T-helper 2 cell treated with Interferon-gamma antibody and Interleukin-4, amounts not matched to agents 5 μg/mL and 100 μg/mL, for 36 hours (primary cell): ENCODE measurements at regions not wholly inside any gene's neighbourhood (a gene's known extent, or its start where the extent isn't known, plus 50 kb on each side); places are given as distances from the start of the nearest gene placed in this dataset.
"Not testable (repeated sequence)": the region's sequence is repeated elsewhere in the genome, so short reads cannot be mapped to it uniquely, and the experiment has no call there.

Experiments used
- DNase-seq: peaks from one replicate; pipeline ENCODE4 v3.0.0; 2021; ENCODE audit warnings: low spot score
- H3K27ac Mint-ChIP-seq: one replicate; pipeline ENCODE4 v1.8.0; 2021; ENCODE audit warnings: mild to moderate bottlenecking, mixed read lengths
- H3K27me3 Mint-ChIP-seq: one replicate; pipeline ENCODE4 v1.8.0; 2021; ENCODE audit warnings: low read depth, mixed read lengths
- H3K36me3 Mint-ChIP-seq: one replicate; pipeline ENCODE4 v1.8.0; 2021; ENCODE audit warnings: low read depth, mixed read lengths
- H3K4me1 Mint-ChIP-seq: one replicate; pipeline ENCODE4 v1.8.0; 2021; ENCODE audit warnings: low read depth, mixed read lengths
- H3K4me3 Mint-ChIP-seq: one replicate; pipeline ENCODE4 v1.8.0; 2022; ENCODE audit warnings: mild to moderate bottlenecking, moderate library complexity, mixed read lengths
- H3K9me3 Mint-ChIP-seq: one replicate; pipeline ENCODE4 v1.8.0; 2021; ENCODE audit warnings: mixed read lengths

DNA sequence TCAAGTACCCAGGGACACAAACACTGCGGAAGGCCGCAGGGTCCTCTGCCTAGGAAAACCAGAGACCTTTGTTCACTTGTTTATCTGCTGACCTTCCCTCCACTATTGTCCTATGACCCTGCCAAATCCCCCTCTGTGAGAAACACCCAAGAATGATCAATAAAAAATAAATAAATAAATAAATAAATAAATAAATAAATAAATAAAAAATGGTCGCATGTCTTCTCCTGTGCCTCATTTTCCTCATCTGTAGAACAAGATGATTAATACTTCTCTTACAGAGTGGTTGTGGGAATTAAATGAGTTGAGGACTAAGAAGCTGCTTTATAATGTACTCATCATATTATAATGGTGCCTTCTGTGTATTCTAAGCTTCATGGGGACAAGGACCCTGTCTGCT is 149.4 kb upstream of the METTL14 start:
- not testable (repeated sequence) for H3K4me3 Mint-ChIP-seq, H3K4me1 Mint-ChIP-seq, H3K27me3 Mint-ChIP-seq, H3K9me3 Mint-ChIP-seq, DNase-seq, H3K36me3 Mint-ChIP-seq, H3K27ac Mint-ChIP-seq

DNA sequence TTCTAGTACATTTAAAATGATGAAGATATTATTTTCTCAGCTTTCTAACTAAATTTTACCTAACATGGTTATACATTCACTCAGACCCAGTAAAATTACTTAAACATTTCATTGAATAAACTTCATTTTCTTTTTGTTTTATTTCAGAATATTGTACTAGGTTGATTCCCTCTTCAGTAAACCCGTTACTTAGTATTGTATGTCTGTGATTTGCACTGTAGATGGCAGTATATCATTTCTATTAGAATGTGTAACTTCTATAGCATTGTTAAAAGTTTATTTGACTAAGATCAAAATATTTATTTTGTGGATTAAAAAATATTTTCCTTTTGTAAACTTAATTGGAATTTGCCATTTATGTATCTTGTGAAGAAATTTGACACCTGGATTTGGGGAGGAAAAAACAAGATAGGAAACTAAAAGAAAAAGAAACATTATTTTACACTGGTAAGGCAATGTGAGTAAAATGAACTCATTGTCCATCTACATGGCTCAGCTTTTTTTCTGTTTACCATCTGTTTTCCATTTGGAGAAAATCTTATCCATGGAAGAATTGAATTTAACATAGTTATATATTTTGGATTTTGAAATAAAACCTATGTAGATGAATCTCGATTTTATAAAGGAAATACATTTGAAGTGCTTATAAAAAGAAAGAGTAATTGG is 145.6 kb upstream of the METTL14 start:
- not testable (repeated sequence) for H3K27me3 Mint-ChIP-seq, H3K27ac Mint-ChIP-seq, H3K4me1 Mint-ChIP-seq, H3K4me3 Mint-ChIP-seq, H3K9me3 Mint-ChIP-seq, DNase-seq, H3K36me3 Mint-ChIP-seq

GRCh38 chr4:118556576-118556975 is 128.6 kb upstream of the METTL14 start:
- not testable (repeated sequence) for H3K27me3 Mint-ChIP-seq, H3K4me1 Mint-ChIP-seq, H3K9me3 Mint-ChIP-seq, H3K27ac Mint-ChIP-seq, DNase-seq, H3K4me3 Mint-ChIP-seq, H3K36me3 Mint-ChIP-seq

DNA sequence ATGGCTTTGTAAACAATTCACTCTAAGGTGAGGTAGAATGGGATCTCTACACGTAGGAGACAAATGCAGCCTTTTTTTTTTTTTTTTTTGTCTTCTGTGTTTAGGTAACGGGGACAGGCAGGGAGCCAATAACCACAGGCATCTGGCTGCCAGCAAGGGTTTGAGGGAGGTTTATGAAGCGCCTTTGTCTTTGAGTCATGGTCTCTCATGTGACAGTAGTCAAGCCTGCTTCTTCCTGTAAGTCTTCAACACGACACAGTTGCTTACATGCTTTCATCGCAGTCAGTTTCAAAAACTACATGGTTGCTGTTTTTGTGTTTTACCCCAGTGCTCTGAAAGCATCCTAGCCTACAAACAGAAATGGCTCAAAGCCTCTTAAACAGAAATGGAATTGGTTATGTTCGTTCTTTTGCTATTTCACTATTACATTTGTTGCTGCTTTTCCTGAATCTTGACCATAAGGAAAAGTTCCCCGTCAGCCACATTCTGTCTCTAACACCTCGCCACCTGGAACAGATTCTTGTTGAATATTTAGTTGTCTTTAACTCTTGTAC is 127.8 kb upstream of the METTL14 start:
- no peaks in the 10 kb centered on the region for H3K9me3 Mint-ChIP-seq
- peaks cover 6% of the 10 kb centered on the region for H3K27me3 Mint-ChIP-seq
- H3K27ac Mint-ChIP-seq: no peak overlapping the region
- no peaks in the 10 kb centered on the region for H3K4me1 Mint-ChIP-seq
- DNase-seq: no peak
- no peaks in the 10 kb centered on the region for H3K36me3 Mint-ChIP-seq
- H3K4me3 Mint-ChIP-seq: no peak overlapping the region

GRCh38 chr4:118558188-118558587 is 127.0 kb upstream of the METTL14 start:
- H3K4me3 Mint-ChIP-seq, H3K27ac Mint-ChIP-seq, H3K36me3 Mint-ChIP-seq, H3K27me3 Mint-ChIP-seq, H3K4me1 Mint-ChIP-seq, H3K9me3 Mint-ChIP-seq, DNase-seq: not testable (repeated sequence)

- H3K4me1 Mint-ChIP-seq, H3K27me3 Mint-ChIP-seq, H3K27ac Mint-ChIP-seq, H3K4me3 Mint-ChIP-seq, H3K36me3 Mint-ChIP-seq, H3K9me3 Mint-ChIP-seq, DNase-seq: not testable (repeated sequence)
Measured at GRCh38 chr4:118561559-118561958, 123.6 kb upstream of the METTL14 start.

- Mint-ChIP-seq H3K27me3 (peaks cover 13% of the 10 kb centered on the region), H3K27ac (peak overlapping the region; percentile 26)
- not testable (repeated sequence) for DNase-seq, H3K9me3 Mint-ChIP-seq, H3K4me3 Mint-ChIP-seq, H3K4me1 Mint-ChIP-seq, H3K36me3 Mint-ChIP-seq
Measured at GRCh38 chr4:118566003-118566513, 119.1 kb upstream of the METTL14 start.

- not testable (repeated sequence) for H3K9me3 Mint-ChIP-seq, H3K4me3 Mint-ChIP-seq, H3K36me3 Mint-ChIP-seq, H3K4me1 Mint-ChIP-seq, H3K27ac Mint-ChIP-seq, DNase-seq
- peaks cover 14% of the 10 kb centered on the region for H3K27me3 Mint-ChIP-seq
Measured at GRCh38 chr4:118572991-118573390, 112.2 kb upstream of the METTL14 start.

GRCh38 chr4:118574251-118574913 is 110.8 kb upstream of the METTL14 start:
- not testable (repeated sequence) for H3K9me3 Mint-ChIP-seq, H3K4me1 Mint-ChIP-seq, H3K27ac Mint-ChIP-seq, H3K4me3 Mint-ChIP-seq, DNase-seq, H3K36me3 Mint-ChIP-seq, H3K27me3 Mint-ChIP-seq

GRCh38 chr4:118575057-118575456 is 110.1 kb upstream of the METTL14 start:
- not testable (repeated sequence) for H3K4me1 Mint-ChIP-seq, H3K27me3 Mint-ChIP-seq, H3K9me3 Mint-ChIP-seq, H3K36me3 Mint-ChIP-seq, DNase-seq, H3K4me3 Mint-ChIP-seq, H3K27ac Mint-ChIP-seq

GRCh38 chr4:118575726-118576125 is 109.5 kb upstream of the METTL14 start:
- not testable (repeated sequence) for H3K4me3 Mint-ChIP-seq, DNase-seq, H3K27ac Mint-ChIP-seq, H3K9me3 Mint-ChIP-seq, H3K4me1 Mint-ChIP-seq, H3K27me3 Mint-ChIP-seq, H3K36me3 Mint-ChIP-seq

- not testable (repeated sequence) for H3K27me3 Mint-ChIP-seq, H3K9me3 Mint-ChIP-seq, H3K36me3 Mint-ChIP-seq, H3K4me1 Mint-ChIP-seq, H3K27ac Mint-ChIP-seq, DNase-seq, H3K4me3 Mint-ChIP-seq
Measured at GRCh38 chr4:118576709-118577219, 108.4 kb upstream of the METTL14 start.

- no peaks in the 10 kb centered on the region for H3K36me3 Mint-ChIP-seq
- peaks cover 15% of the 10 kb centered on the region for H3K27me3 Mint-ChIP-seq
- no peak overlapping the region for H3K27ac Mint-ChIP-seq
- no peak overlapping the region for H3K4me3 Mint-ChIP-seq
- DNase-seq: no peak
- peaks cover 3% of the 10 kb centered on the region for H3K4me1 Mint-ChIP-seq
- H3K9me3 Mint-ChIP-seq: no peaks in the 10 kb centered on the region
Measured at GRCh38 chr4:118585015-118585414, 100.2 kb upstream of the METTL14 start.

DNA sequence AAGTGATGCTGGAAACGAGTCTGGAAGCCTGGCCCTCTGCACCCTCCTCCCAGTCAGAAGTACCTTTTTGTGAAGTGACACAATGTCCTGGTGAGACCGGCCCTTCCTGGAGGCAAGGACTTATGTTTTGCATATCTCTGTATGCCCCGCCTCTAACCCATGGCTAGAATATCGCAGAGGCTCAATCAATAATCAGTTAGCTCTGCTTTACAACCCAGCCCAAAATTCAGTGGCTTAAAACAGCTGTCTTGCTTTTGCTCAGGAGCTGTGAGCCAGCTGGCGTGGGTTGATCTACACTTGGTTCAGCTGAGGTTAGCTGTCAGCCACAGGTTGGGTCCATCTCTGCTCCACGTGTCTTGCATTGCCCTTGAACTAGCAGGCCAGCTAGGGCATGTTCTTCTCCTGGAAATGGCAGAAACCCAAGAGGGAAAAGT is 98.8 kb upstream of the METTL14 start:
- no peak for DNase-seq
- no peak overlapping the region for H3K27ac Mint-ChIP-seq
- peaks cover 15% of the 10 kb centered on the region for H3K27me3 Mint-ChIP-seq
- H3K4me1 Mint-ChIP-seq: peaks cover 7% of the 10 kb centered on the region
- no peak overlapping the region for H3K4me3 Mint-ChIP-seq
- H3K9me3 Mint-ChIP-seq: peaks cover 5% of the 10 kb centered on the region
- H3K36me3 Mint-ChIP-seq: no peaks in the 10 kb centered on the region
